A673 (cell line): ENCODE measurements at regions not wholly inside any gene's neighbourhood (a gene's known extent, or its start where the extent isn't known, plus 50 kb on each side); places are given as distances from the start of the nearest gene placed in this dataset.

Experiments used
- BruUV-seq: library from RNA; stranded (reverse); fragments of 400-500 nt; replicated peaks from 2 replicates; lab custom pipeline; 2021; lab: Mats Ljungman, UMichigan
- CTCF ChIA-PET: fragments of 300-600 bp; sonication (Branson Sonifier 250); formaldehyde crosslinking; loops from one replicate; lab custom pipeline; 2022; ENCODE audit warnings: antibody characterized with exemption; lab: Charles Lee
- POLR2A ChIA-PET: fragments of 300-600 bp; sonication (Branson Sonifier 250); formaldehyde crosslinking; loops from one replicate; lab custom pipeline; 2022; ENCODE audit warnings: antibody characterized with exemption; ENCODE audit not compliant: low non-redundant PET; lab: Charles Lee
- DNase-seq: peaks from one replicate; pipeline ENCODE4 v3.0.0-alpha.2; 2015; ENCODE audit warnings: low spot score
- H3K27ac ChIP-seq: fragments of 200-600 bp; sonication (generic); 2 replicates; pipeline ENCODE4 v1.5.1; 2016; ENCODE audit warnings: mixed run types, low read depth, mild to moderate bottlenecking, mixed read lengths, antibody characterized with exemption, low read length; ENCODE audit not compliant: poor library complexity, severe bottlenecking
- H3K27me3 ChIP-seq: fragments of 200-600 bp; sonication (generic); replicated peaks from 2 replicates; pipeline ENCODE4 v1.6.1; 2017; ENCODE audit warnings: mixed run types, low read depth, mild to moderate bottlenecking, mixed read lengths, antibody characterized with exemption, low read length; ENCODE audit not compliant: insufficient read depth, poor library complexity
- H3K36me3 ChIP-seq: fragments of 200-600 bp; sonication (generic); 2 replicates; pipeline ENCODE4 v1.6.1; 2016; ENCODE audit warnings: mixed run types, mild to moderate bottlenecking, mixed read lengths, antibody characterized with exemption, low read length; ENCODE audit not compliant: insufficient read depth, poor library complexity, severe bottlenecking
- H3K4me1 ChIP-seq: fragments of 200-600 bp; sonication (generic); 2 replicates; pipeline ENCODE4 v1.6.1; 2017; ENCODE audit warnings: mixed run types, mild to moderate bottlenecking, mixed read lengths, antibody characterized with exemption, low read length; ENCODE audit not compliant: insufficient read depth, poor library complexity, severe bottlenecking
- H3K4me3 ChIP-seq: fragments of 200-600 bp; sonication (generic); 2 replicates; pipeline ENCODE4 v1.5.1; 2016; ENCODE audit warnings: low read depth, mixed run types, mild to moderate bottlenecking, mixed read lengths, low read length; ENCODE audit not compliant: poor library complexity, severe bottlenecking
- H3K9me3 ChIP-seq: fragments of 200-600 bp; sonication (generic); 2 replicates; pipeline ENCODE4 v1.6.1; 2016; ENCODE audit warnings: mixed run types, low read depth, mild to moderate bottlenecking, mixed read lengths, antibody characterized with exemption, low read length; ENCODE audit not compliant: poor library complexity, severe bottlenecking
- EZH2 ChIP-seq: fragments of 200-600 bp; sonication (generic); IDR thresholded peaks from 2 replicates; pipeline ENCODE4 v1.6.1; 2017; ENCODE audit warnings: borderline replicate concordance, low read depth, mild to moderate bottlenecking, mixed read lengths, antibody characterized with exemption, low read length; ENCODE audit not compliant: poor library complexity, severe bottlenecking
- intact Hi-C: fragments of 100-400 bp; cut with micrococcal nuclease; formaldehyde crosslinking; loops from one replicate; pipeline ENCODE4 v1.10.0; 2022; ENCODE audit not compliant: unreplicated experiment
- TF ChIP-seq, protein P1 (sequence below): fragments of 300-800, 200-600 bp; sonication (generic); conservative IDR thresholded peaks from 2 replicates; pipeline ENCODE4 v1.5.1; 2017; ENCODE audit warnings: low read depth, mild to moderate bottlenecking, antibody characterized with exemption, low read length, moderate library complexity, mixed read lengths

GRCh38 chr12:102745971-102746600 is 171.0 kb downstream of the PAH start:
- no peak for DNase-seq
- POLR2A ChIA-PET = no interaction called here
- H3K4me1 ChIP-seq = no peaks in the 10 kb centered on the region
- CTCF ChIA-PET = no interaction called here
- no peak overlapping the region for H3K4me3 ChIP-seq
- no TSS peak for BruUV-seq
- H3K27ac ChIP-seq = no peak overlapping the region
- no peaks in the 10 kb centered on the region for H3K36me3 ChIP-seq
- no peaks in the 10 kb centered on the region for H3K9me3 ChIP-seq
- no peaks in the 10 kb centered on the region for H3K27me3 ChIP-seq
- intact Hi-C loops = no loop called here
- no peak for TF ChIP-seq EZH2

DNA sequence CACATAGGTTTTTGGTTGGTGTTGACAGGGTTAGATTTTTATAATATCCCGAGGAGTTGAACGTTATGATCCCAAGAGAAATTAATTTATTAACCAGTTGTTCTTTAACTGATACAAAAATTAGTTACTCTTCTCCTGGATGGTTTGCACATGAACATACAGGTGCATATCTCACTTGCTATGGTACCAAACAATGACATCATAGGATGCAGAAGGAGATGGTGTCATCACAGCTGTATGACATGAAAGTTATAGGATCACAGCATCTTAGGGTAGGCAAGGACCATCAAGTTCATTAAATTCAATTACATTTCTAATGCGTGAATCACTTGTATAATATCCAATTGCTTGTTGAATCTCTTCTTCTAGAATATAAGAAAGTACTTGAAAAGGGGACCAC is 175.8 kb downstream of the PAH start:
- no peaks in the 10 kb centered on the region for H3K27me3 ChIP-seq
- intact Hi-C loops = loop anchor here (5.0 kb wide), 1 partner anchor 644 kb away; no protein-coding TSS in a partner anchor
- no TSS peak for BruUV-seq
- CTCF ChIA-PET = interaction anchor here (0.5 kb wide), 1 partner anchor 1305 kb away, joined by 5 read pairs; no protein-coding TSS in a partner anchor
- H3K27ac ChIP-seq = no peak overlapping the region
- no peak overlapping the region for H3K4me3 ChIP-seq
- no peaks in the 10 kb centered on the region for H3K9me3 ChIP-seq
- no peak for TF ChIP-seq EZH2
- TF ChIP-seq, protein P1, sequence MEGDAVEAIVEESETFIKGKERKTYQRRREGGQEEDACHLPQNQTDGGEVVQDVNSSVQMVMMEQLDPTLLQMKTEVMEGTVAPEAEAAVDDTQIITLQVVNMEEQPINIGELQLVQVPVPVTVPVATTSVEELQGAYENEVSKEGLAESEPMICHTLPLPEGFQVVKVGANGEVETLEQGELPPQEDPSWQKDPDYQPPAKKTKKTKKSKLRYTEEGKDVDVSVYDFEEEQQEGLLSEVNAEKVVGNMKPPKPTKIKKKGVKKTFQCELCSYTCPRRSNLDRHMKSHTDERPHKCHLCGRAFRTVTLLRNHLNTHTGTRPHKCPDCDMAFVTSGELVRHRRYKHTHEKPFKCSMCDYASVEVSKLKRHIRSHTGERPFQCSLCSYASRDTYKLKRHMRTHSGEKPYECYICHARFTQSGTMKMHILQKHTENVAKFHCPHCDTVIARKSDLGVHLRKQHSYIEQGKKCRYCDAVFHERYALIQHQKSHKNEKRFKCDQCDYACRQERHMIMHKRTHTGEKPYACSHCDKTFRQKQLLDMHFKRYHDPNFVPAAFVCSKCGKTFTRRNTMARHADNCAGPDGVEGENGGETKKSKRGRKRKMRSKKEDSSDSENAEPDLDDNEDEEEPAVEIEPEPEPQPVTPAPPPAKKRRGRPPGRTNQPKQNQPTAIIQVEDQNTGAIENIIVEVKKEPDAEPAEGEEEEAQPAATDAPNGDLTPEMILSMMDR = no peak
- H3K36me3 ChIP-seq = no peaks in the 10 kb centered on the region
- no peak for DNase-seq
- POLR2A ChIA-PET = no interaction called here
- H3K4me1 ChIP-seq = no peaks in the 10 kb centered on the region

- H3K27ac ChIP-seq = no peak overlapping the region
- no peaks in the 10 kb centered on the region for H3K4me1 ChIP-seq
- no peaks in the 10 kb centered on the region for H3K36me3 ChIP-seq
- no peaks in the 10 kb centered on the region for H3K9me3 ChIP-seq
- no peak overlapping the region for H3K4me3 ChIP-seq
- TF ChIP-seq, protein P1 = peak; percentile 51
- TF ChIP-seq EZH2 = no peak
- BruUV-seq = no TSS peak
- no peaks in the 10 kb centered on the region for H3K27me3 ChIP-seq
- peak; percentile 60 for DNase-seq
- intact Hi-C loops = loop anchor here (5.0 kb wide), 1 partner anchor 643 kb away; no protein-coding TSS in a partner anchor
- CTCF ChIA-PET = interaction anchor here (0.5 to 1.2 kb wide), 7 partner anchors 71 to 1304 kb away, joined by 3 to 5 read pairs (median 3); no protein-coding TSS in a partner anchor
- POLR2A ChIA-PET = interaction anchor here (0.5 kb wide), 1 partner anchor 162 kb away, joined by 6 read pairs; no protein-coding TSS in a partner anchor
These were observed 176.7 kb downstream of the PAH start for GRCh38 chr12:102740141-102740955.
